DOHH2 (cell line): ENCODE measurements at regions not wholly inside any gene's neighbourhood (a gene's known extent, or its start where the extent isn't known, plus 50 kb on each side); places are given as distances from the start of the nearest gene placed in this dataset.

Experiments used
- H3F3A ChIP-seq: fragments of 200-600 bp; sonication (generic), shearing (Covaris generic); 2 replicates; pipeline ENCODE4 v1.6.0; 2016; ENCODE audit warnings: antibody characterized with exemption, mild to moderate bottlenecking; ENCODE audit not compliant: control insufficient read depth, insufficient read depth
- H3K27ac ChIP-seq: fragments of 200-600 bp; sonication (generic); 2 replicates; pipeline ENCODE4 v1.5.1; 2014; ENCODE audit warnings: low read depth, mild to moderate bottlenecking, low read length, moderate library complexity
- H3K27me3 ChIP-seq: fragments of 200-600 bp; sonication (generic); 2 replicates; pipeline ENCODE4 v1.6.1; 2014; ENCODE audit warnings: mild to moderate bottlenecking, low read length, mixed read lengths; ENCODE audit not compliant: control insufficient read depth
- H3K36me3 ChIP-seq: fragments of 200-600 bp; sonication (generic); 2 replicates; pipeline ENCODE4 v1.6.1; 2014; ENCODE audit warnings: mild to moderate bottlenecking, low read length, moderate library complexity, mixed read lengths; ENCODE audit not compliant: control insufficient read depth
- H3K4me1 ChIP-seq: fragments of 200-600 bp; sonication (generic); 2 replicates; pipeline ENCODE4 v1.6.1; 2014; ENCODE audit warnings: mild to moderate bottlenecking, low read length, mixed read lengths; ENCODE audit not compliant: control insufficient read depth
- H3K4me2 ChIP-seq: fragments of 200-600 bp; sonication (generic); 2 replicates; pipeline ENCODE4 v1.6.0; 2014; ENCODE audit warnings: mild to moderate bottlenecking, low read length, moderate library complexity
- H3K4me3 ChIP-seq: fragments of 200-600 bp; sonication (generic); 2 replicates; pipeline ENCODE4 v1.5.1; 2014; ENCODE audit warnings: mild to moderate bottlenecking, low read length, mixed read lengths
- H3K79me2 ChIP-seq: fragments of 200-600 bp; sonication (generic); 2 replicates; pipeline ENCODE4 v1.6.1; 2014; ENCODE audit warnings: mild to moderate bottlenecking, low read length, mixed read lengths; ENCODE audit not compliant: control insufficient read depth
- H3K9me2 ChIP-seq: fragments of 200-600 bp; sonication (generic); replicated peaks from 2 replicates; pipeline ENCODE4 v1.6.1; 2014; ENCODE audit warnings: mild to moderate bottlenecking, low read length, mixed read lengths; ENCODE audit not compliant: control insufficient read depth
- H3K9me3 ChIP-seq: fragments of 200-600 bp; sonication (generic); 2 replicates; pipeline ENCODE4 v1.6.1; 2014; ENCODE audit warnings: antibody characterized with exemption, low read length, mixed read lengths; ENCODE audit not compliant: control insufficient read depth, insufficient read depth
- H4K20me1 ChIP-seq: fragments of 200-600 bp; sonication (generic); 2 replicates; pipeline ENCODE4 v1.6.0; 2014; ENCODE audit warnings: low read depth, mild to moderate bottlenecking, antibody characterized with exemption, low read length, moderate library complexity; ENCODE audit not compliant: control insufficient read depth, insufficient read depth
- CTCF ChIP-seq: fragments of 200-600 bp; sonication (generic); IDR thresholded peaks from one replicate; pipeline ENCODE4 v1.5.1; 2014; ENCODE audit warnings: antibody characterized with exemption, mild to moderate bottlenecking, low read depth, low read length; ENCODE audit not compliant: poor library complexity, severe bottlenecking
- EZH2phosphoT487 ChIP-seq: fragments of 200-600 bp; sonication (generic); IDR thresholded peaks from 2 replicates; pipeline ENCODE4 v1.6.1; 2017; ENCODE audit warnings: borderline replicate concordance, mild to moderate bottlenecking, antibody characterized with exemption, low read length, moderate library complexity, mixed read lengths

- no peaks in the 10 kb centered on the region for H3K4me1 ChIP-seq
- no peaks in the 10 kb centered on the region for H3K79me2 ChIP-seq
- H3K4me3 ChIP-seq = no peak overlapping the region
- H3K27ac ChIP-seq = no peak overlapping the region
- no peaks in the 10 kb centered on the region for H3K9me2 ChIP-seq
- no peaks in the 10 kb centered on the region for H3K27me3 ChIP-seq
- TF ChIP-seq CTCF (no peak), EZH2phosphoT487 (no peak)
- H4K20me1 ChIP-seq = no peaks in the 10 kb centered on the region
- no peak overlapping the region for H3K4me2 ChIP-seq
- no peaks in the 10 kb centered on the region for H3K36me3 ChIP-seq
- H3F3A ChIP-seq = no peaks in the 10 kb centered on the region
- H3K9me3 ChIP-seq = no peaks in the 10 kb centered on the region
Observed at GRCh38 chr17:68684949-68685357, 83.8 kb upstream of the FAM20A start.

DNA sequence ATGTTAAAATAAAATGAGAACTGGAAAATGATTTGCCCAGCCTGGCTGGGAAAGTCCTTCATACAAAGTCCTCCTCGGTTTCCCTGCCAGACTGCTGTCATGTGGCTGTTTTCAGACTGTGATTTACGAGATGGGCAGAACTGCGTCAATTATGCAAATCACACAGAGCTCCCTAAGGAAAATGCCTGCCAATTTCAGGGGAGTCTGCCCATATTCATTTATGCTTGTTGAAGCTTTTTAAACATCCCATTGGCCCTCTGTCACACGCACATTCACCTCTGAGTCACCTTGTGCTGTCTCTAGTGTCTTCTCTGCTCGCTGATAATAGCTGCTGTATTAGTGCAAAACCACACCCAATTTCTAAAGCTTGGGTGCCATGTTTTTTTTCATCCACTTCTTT, 81.7 kb upstream of the FAM20A start:
- H3K27me3 ChIP-seq = no peaks in the 10 kb centered on the region
- H3K4me3 ChIP-seq = no peak overlapping the region

GRCh38 chr17:68679882-68680281, 78.7 kb upstream of the FAM20A start:
- H3K9me2 ChIP-seq = no peaks in the 10 kb centered on the region
- no peak overlapping the region for H3K4me2 ChIP-seq
- no peaks in the 10 kb centered on the region for H4K20me1 ChIP-seq
- H3K27ac ChIP-seq = no peak overlapping the region
- no peaks in the 10 kb centered on the region for H3K36me3 ChIP-seq
- H3K27me3 ChIP-seq = no peaks in the 10 kb centered on the region
- H3K9me3 ChIP-seq = no peaks in the 10 kb centered on the region
- no peak overlapping the region for H3K4me3 ChIP-seq
- H3K79me2 ChIP-seq = no peaks in the 10 kb centered on the region
- TF ChIP-seq EZH2phosphoT487 = no peak
- no peak for TF ChIP-seq CTCF
- no peaks in the 10 kb centered on the region for H3K4me1 ChIP-seq
- H3F3A ChIP-seq = no peaks in the 10 kb centered on the region

More for the DNA sequence above, 81.7 kb upstream of the FAM20A start:
- H3K4me2 ChIP-seq = no peak overlapping the region
- H3K9me2 ChIP-seq = no peaks in the 10 kb centered on the region
- H3F3A ChIP-seq = no peaks in the 10 kb centered on the region
- TF ChIP-seq CTCF (no peak), EZH2phosphoT487 (no peak)
- H4K20me1 ChIP-seq = no peaks in the 10 kb centered on the region
- H3K27ac ChIP-seq = no peak overlapping the region
- no peaks in the 10 kb centered on the region for H3K9me3 ChIP-seq
- no peaks in the 10 kb centered on the region for H3K79me2 ChIP-seq
- H3K4me1 ChIP-seq = no peaks in the 10 kb centered on the region
- no peaks in the 10 kb centered on the region for H3K36me3 ChIP-seq

DNA sequence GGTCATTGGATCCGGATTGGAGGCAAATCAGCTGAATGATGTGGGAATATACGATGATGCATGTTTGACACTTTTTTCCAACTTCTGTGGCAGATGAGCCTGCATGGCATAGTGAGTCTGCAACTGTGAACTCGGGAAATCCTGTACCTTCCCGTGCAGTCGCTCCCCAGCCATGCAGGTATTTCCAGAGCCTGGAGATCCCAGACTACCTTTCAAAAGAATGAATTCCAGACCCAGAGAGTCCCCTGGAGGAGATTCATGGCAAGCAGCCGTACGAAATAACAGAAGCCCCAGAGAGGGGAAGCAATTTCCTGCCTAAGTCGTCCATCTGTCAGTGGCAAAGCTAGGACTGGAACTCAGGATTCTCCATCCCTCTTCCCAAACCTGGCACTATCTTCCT, 75.7 kb upstream of the FAM20A start:
- H3K4me3 ChIP-seq = no peak overlapping the region
- TF ChIP-seq CTCF (no peak), EZH2phosphoT487 (no peak)

More for the DNA sequence above, 75.7 kb upstream of the FAM20A start:
- Histone ChIP-seq H3F3A (no peaks in the 10 kb centered on the region), H3K4me1 (no peaks in the 10 kb centered on the region), H3K9me3 (no peaks in the 10 kb centered on the region), H3K9me2 (no peaks in the 10 kb centered on the region), H3K79me2 (no peaks in the 10 kb centered on the region), H3K4me2 (no peak overlapping the region), H3K27me3 (no peaks in the 10 kb centered on the region; the same call in 1 of the 2 replicates), H3K36me3 (no peaks in the 10 kb centered on the region), H3K27ac (no peak overlapping the region), H4K20me1 (no peaks in the 10 kb centered on the region)
